GM12865 (cell line): ENCODE measurements at regions not wholly inside any gene's neighbourhood (a gene's known extent, or its start where the extent isn't known, plus 50 kb on each side); places are given as distances from the start of the nearest gene placed in this dataset.

Experiments
- DNase-seq: peaks from one replicate; pipeline ENCODE4 v3.0.0; 2010; ENCODE audit warnings: low read depth
- H3K4me3 ChIP-seq: 2 replicates; pipeline ENCODE4 v1.5.1; 2011; ENCODE audit warnings: mild to moderate bottlenecking, low read depth, low read length, control low read depth
- TF ChIP-seq, protein P1 (sequence below): IDR thresholded peaks from 2 replicates; pipeline ENCODE4 v1.5.1; 2011; ENCODE audit warnings: low read length, control low read depth, low read depth, inconsistent platforms; ENCODE audit not compliant: insufficient read depth; ENCODE audit errors: missing control alignments

DNA sequence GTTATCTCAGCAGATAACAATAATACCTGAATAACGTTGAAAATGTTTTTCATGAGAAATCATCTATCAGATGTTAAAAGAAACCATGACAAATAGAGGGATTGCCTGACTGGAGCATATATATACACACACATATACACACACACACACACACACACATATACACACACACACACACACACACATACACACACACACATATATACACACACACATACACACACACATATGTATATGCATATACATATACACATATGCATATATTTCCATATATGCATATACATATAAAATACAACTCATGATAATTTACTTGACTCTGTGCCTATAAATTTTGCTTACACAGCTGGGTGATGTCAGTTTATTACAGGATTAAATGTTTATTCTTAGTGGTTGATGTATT, 847.3 kb upstream of the ADAMTS5 start:
- TF ChIP-seq, protein P1, sequence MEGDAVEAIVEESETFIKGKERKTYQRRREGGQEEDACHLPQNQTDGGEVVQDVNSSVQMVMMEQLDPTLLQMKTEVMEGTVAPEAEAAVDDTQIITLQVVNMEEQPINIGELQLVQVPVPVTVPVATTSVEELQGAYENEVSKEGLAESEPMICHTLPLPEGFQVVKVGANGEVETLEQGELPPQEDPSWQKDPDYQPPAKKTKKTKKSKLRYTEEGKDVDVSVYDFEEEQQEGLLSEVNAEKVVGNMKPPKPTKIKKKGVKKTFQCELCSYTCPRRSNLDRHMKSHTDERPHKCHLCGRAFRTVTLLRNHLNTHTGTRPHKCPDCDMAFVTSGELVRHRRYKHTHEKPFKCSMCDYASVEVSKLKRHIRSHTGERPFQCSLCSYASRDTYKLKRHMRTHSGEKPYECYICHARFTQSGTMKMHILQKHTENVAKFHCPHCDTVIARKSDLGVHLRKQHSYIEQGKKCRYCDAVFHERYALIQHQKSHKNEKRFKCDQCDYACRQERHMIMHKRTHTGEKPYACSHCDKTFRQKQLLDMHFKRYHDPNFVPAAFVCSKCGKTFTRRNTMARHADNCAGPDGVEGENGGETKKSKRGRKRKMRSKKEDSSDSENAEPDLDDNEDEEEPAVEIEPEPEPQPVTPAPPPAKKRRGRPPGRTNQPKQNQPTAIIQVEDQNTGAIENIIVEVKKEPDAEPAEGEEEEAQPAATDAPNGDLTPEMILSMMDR, result no peak
- H3K4me3 ChIP-seq, result no peak overlapping the region
- DNase-seq, result no peak

DNA sequence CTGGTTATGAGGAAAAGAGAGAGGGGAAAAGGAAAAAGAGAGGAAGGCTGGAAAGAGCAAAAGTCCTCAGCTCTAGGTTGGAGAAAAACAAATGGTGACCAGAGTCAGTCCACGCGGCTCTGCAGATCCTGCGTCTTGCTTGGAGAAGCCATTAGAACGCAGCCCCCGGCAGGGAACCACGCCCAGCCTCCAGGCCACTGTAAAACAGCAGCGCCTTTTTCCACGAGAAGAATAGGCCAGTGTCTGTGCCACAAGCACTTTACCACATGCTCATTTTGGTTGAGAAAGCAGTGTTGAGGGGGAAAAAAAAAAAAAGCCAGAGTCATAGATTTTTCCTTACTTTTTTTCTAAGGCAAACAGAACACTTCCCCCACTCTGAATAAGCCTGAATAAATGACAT, 846.9 kb upstream of the ADAMTS5 start:
- DNase-seq, result no peak
- TF ChIP-seq, protein P1, result no peak

DNA sequence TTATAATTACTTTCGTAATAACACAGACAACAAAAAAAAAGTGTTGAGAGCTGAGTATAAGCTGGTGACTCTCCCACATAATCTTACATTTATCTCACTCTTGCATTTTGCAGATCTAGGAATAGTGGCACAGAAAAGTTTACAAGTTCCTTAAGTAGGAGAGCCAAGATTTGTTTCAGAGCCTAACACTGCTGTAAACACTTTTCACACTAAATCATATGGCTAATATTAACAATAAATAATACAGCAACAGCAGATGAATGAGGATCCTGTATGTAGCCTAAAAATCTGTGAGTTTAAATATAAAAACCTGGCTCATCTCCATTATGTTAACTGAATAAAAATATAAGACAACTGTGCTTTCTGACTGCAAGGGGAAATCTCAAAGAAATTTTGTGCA, 846.5 kb upstream of the ADAMTS5 start:
- TF ChIP-seq, protein P1, result no peak

More for the DNA sequence above, 846.9 kb upstream of the ADAMTS5 start:
- H3K4me3 ChIP-seq, result no peak overlapping the region

DNA sequence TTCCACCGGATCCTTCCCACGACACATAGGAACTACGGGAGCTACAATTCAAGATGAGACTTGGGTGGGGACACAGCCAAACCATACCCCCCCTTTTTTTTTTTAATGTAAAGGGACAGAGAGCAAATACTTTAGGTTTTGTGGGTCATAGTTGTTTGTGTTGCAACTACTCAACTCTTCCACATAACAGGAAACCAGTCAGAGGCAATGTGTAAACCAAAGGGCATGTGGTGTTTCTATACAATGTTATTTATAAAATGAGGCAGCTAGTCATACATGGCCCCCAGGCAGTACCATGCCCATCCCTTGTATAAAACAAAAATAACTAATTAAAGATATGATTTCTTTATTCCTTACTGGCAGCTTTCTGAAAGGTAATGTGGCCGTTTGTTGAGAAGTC, 845.4 kb upstream of the ADAMTS5 start:
- DNase-seq, result no peak
- no peak overlapping the region for H3K4me3 ChIP-seq
- TF ChIP-seq, protein P1, result no peak

More for the DNA sequence above, 846.5 kb upstream of the ADAMTS5 start:
- DNase-seq, result no peak
- no peak overlapping the region for H3K4me3 ChIP-seq

DNA sequence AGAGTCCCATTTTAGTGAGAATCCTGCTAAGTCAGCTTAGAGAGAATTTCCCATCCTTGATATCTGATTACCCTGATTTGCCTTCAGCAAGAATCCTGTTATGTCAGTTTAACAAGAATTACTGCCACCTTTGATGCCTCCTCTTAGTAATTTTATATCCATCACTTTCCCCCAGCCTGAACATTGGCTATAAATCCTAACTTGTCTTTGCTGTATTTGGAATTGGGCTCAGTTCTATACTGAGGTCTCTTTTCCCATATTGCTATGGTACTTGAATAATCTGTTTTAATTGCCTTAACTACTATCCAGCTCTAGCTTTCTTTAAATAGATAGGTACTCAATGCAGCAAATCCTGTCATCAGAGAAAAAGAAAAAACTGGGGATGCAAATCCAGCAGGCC, 842.0 kb upstream of the ADAMTS5 start:
- no peak for DNase-seq
- H3K4me3 ChIP-seq, result no peak overlapping the region
- TF ChIP-seq, protein P1, result no peak

DNA sequence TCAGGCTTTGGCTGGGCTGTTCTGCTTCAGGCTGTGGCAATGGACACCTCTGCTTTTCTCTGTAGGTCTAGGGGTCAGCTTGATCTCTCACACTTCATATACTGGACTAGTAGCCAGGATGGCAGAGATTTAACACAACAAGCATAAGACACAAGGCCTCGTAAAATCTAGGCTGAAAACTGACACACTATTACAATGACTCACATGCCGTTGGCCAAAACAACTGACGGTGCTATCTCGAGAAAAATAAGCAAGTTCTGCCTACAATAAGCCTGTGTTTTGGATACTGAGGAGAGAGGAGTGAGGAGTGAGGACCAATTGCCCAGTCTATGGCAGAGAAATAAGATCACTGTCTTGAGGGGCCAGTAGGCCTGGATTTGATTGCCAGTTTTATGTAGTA, 840.7 kb upstream of the ADAMTS5 start:
- TF ChIP-seq, protein P1, result no peak
- no peak overlapping the region for H3K4me3 ChIP-seq
- DNase-seq, result no peak

DNA sequence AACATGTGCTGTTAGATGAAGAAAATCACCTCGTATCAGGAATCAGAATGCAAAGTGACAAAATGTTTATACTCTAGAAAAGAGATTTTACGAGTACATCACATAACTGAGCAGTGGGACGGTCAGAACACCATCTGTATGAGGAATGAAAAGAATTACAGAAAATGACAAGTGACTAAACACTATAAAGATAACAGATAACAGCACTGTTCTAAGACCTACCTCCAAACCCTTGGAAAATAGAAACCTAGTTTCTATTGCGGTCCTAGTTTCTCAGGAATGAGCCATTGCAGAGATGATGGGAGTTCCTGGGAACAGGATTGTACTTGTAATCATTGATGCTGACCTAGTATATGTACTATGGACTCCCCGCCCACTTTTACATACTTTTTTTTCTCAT, 839.4 kb upstream of the ADAMTS5 start:
- DNase-seq, result no peak
- TF ChIP-seq, protein P1, result no peak
- H3K4me3 ChIP-seq, result no peak overlapping the region
